OCI-LY7 (cell line): ENCODE measurements at regions not wholly inside any gene's neighbourhood (a gene's known extent, or its start where the extent isn't known, plus 50 kb on each side); places are given as distances from the start of the nearest gene placed in this dataset.

ENCODE experiments used
- CTCF ChIP-seq: fragments of 200-600 bp; sonication (generic); conservative IDR thresholded peaks from 2 replicates; pipeline ENCODE4 v1.5.1; 2014; ENCODE audit warnings: mild to moderate bottlenecking, antibody characterized with exemption, low read length, moderate library complexity, mixed read lengths
- EZH2phosphoT487 ChIP-seq: fragments of 200-600 bp; sonication (generic); IDR thresholded peaks from 2 replicates; pipeline ENCODE4 v1.6.1; 2018; ENCODE audit warnings: low read depth, borderline replicate concordance, mild to moderate bottlenecking, mixed run types, antibody characterized with exemption, low read length, moderate library complexity, mixed read lengths

- TF ChIP-seq CTCF (no peak), EZH2phosphoT487 (no peak)
Measured at GRCh38 chr3:26260139-26260538, 362.4 kb upstream of the LRRC3B start.
